ENCODE measurements at regions not wholly inside any gene's neighbourhood (a gene's known extent, or its start where the extent isn't known, plus 50 kb on each side); places are given as distances from the start of the nearest gene placed in this dataset.

- TF ChIP-seq MYC (IDR thresholded peaks at IDR 0.05; ENCODE audit: borderline replicate concordance, low read length), result no peak
- TF ChIP-seq JUNB (IDR thresholded peaks at IDR 0.05), result no peak
- no peak for TF ChIP-seq RNF2 (IDR thresholded peaks at IDR 0.05; ENCODE audit: borderline replicate concordance, low read depth)
- no peak for TF ChIP-seq ZSCAN20 (CRISPR knock-in tag; IDR thresholded peaks at IDR 0.05)
- TF ChIP-seq, protein P1, sequence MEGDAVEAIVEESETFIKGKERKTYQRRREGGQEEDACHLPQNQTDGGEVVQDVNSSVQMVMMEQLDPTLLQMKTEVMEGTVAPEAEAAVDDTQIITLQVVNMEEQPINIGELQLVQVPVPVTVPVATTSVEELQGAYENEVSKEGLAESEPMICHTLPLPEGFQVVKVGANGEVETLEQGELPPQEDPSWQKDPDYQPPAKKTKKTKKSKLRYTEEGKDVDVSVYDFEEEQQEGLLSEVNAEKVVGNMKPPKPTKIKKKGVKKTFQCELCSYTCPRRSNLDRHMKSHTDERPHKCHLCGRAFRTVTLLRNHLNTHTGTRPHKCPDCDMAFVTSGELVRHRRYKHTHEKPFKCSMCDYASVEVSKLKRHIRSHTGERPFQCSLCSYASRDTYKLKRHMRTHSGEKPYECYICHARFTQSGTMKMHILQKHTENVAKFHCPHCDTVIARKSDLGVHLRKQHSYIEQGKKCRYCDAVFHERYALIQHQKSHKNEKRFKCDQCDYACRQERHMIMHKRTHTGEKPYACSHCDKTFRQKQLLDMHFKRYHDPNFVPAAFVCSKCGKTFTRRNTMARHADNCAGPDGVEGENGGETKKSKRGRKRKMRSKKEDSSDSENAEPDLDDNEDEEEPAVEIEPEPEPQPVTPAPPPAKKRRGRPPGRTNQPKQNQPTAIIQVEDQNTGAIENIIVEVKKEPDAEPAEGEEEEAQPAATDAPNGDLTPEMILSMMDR (IDR thresholded peaks at IDR 0.05), result no peak
- no peak for TF ChIP-seq EP300 (IDR thresholded peaks at IDR 0.05)
- TF ChIP-seq ZC3H11A (IDR thresholded peaks at IDR 0.05), result no peak
- TF ChIP-seq RAD21 (conservative IDR thresholded peaks at IDR 0.05 in 1 of 2, IDR thresholded peaks at IDR 0.05 in 1 of 2), result no peak
- no peak for TF ChIP-seq PHF8 (IDR thresholded peaks at IDR 0.05; ENCODE audit: borderline replicate concordance, low read depth)
- no peak for TF ChIP-seq RCOR1 (IDR thresholded peaks at IDR 0.05; ENCODE audit: low read depth, low read length)
- TF ChIP-seq CHD2 (IDR thresholded peaks at IDR 0.05; ENCODE audit: low read length, partially characterized antibody), result no peak
- no peak for TF ChIP-seq CBX8 (IDR thresholded peaks at IDR 0.05)
These were observed 663.3 kb upstream of the ADGRB3 start for GRCh38 chr6:67971812-67972211.

Measured in A549 (cell line).